ENCODE measurements at regions not wholly inside any gene's neighbourhood (a gene's known extent, or its start where the extent isn't known, plus 50 kb on each side); places are given as distances from the start of the nearest gene placed in this dataset.

- TF ChIP-seq CTCF (IDR thresholded peaks at IDR 0.05; ENCODE audit: low read depth, low read length), result no peak
- H3K36me3 ChIP-seq, result no peaks in the 10 kb centered on the region
- no peaks in the 10 kb centered on the region for H3K9me3 ChIP-seq (ENCODE audit: low read depth)
- no peaks in the 10 kb centered on the region for H3K4me1 ChIP-seq (ENCODE audit: low read depth)
- H3K27ac ChIP-seq, result no peak overlapping the region
- DNase-seq (ENCODE audit: low read depth in 1 of 2, low spot score in 1 of 2), result no peak
- no peak overlapping the region for H3K4me3 ChIP-seq
- H3K27me3 ChIP-seq, result no peaks in the 10 kb centered on the region
Observed at GRCh38 chr7:26916779-26917320, 52.5 kb upstream of the SKAP2 start.

GRCh38 chr7:26916336-26916735 is 51.9 kb upstream of the SKAP2 start:
- TF ChIP-seq CTCF (IDR thresholded peaks at IDR 0.05; ENCODE audit: low read depth, low read length), result no peak
- Histone ChIP-seq H3K36me3 (no peaks in the 10 kb centered on the region), H3K4me1 (ENCODE audit: low read depth) (no peaks in the 10 kb centered on the region), H3K9me3 (ENCODE audit: low read depth) (no peaks in the 10 kb centered on the region), H3K27ac (no peak overlapping the region), H3K27me3 (no peaks in the 10 kb centered on the region), H3K4me3 (no peak overlapping the region)
- DNase-seq (ENCODE audit: low read depth in 1 of 2, low spot score in 1 of 2), result no peak

Measured in cardiac muscle cell (in vitro differentiated cells and primary cell).